OCI-M1 (cell line): ENCODE measurements at regions not wholly inside any gene's neighbourhood (a gene's known extent, or its start where the extent isn't known, plus 50 kb on each side); places are given as distances from the start of the nearest gene placed in this dataset.

Experiments
- DNase-seq: peaks from one replicate; lab custom pipeline; 2025; lab: John Stamatoyannopoulos, UW

DNA sequence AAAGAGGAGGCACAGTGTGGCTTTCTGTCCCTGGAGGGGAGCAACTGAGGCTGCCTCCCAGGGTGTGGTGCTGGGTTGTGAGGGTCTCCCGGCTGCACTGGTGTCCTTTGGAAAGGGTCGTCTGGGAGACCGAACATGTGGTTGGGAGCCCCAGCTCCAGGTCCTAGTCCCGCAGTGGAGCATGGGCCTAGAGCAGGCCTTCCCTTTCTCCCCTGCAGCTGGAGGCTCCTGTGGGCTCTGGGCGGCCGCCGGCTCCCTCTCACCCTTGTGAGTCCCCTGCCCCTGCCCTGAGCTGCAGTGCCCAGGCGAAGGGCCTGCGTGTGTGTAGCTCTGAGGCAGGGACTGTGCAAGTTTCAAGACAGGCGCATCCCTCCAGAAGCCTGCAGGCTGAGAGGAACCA, 1492.7 kb downstream of the BRD1 start:
- DNase-seq, result no peak

DNA sequence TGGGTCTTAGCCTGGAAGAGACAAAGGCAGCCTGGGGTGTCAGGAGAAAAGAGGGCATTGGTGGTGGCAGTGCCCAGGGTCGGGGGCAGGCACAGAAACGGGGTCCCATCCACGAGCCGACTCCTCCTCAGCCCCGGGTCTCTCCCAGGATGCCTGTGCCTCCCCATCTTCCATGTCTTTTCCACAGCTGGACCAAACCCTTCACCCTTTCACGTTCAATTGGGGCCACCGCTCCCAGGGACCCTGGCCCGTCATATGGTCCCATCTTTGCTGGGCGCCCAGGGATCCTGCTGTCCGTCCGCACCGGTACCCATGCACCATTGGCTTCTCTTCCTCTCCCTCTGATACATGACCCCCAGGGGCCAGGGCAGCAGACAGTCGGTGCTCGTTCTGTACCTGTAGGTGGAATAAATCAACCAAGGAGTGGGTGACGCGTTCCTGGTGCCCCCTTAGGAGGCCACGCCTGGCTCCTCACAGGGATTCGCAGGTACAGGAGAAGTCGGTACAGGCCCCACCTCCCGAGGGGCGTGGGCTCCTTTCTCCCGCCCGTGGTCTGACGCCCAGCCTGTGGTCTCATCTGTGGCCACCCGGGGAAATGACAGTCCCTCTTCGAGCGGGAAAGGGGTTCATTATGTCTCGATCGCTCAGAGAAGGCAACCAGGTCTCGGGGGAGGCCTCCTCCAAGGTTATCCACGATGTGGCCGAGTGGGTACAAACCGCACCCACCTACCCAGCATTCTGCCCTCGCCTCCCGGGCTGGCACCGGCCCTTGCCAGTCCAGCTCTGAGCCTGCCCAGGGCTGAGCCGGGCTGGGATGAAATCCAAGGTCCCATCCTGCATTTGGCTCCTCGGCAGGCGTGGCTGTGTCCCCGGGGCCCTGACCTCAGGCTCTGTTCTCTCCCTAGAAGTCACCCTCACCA, 1493.6 kb downstream of the BRD1 start:
- DNase-seq, result no peak

DNA sequence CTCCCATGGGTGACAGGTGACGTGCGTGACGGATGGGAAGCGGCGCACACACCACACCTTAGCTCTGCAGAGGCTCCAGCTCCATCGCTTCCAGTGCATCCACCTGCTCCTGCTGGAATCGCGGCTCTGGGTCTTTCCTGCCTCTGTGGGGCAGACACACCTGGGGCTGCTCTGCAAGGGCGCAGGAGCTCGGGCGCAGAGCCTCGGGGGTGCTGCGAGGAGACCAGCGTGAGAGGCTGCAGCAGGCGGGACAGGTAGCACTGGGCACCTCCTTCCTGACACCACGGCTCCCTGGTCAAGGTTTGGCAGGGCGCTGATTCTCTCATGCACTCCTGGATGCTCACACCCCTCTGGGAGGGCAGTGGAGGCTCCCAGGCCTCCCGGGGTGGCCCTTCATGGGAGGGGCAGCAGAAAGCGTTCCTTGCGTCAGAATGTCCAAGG, 1494.3 kb downstream of the BRD1 start:
- DNase-seq, result no peak

DNA sequence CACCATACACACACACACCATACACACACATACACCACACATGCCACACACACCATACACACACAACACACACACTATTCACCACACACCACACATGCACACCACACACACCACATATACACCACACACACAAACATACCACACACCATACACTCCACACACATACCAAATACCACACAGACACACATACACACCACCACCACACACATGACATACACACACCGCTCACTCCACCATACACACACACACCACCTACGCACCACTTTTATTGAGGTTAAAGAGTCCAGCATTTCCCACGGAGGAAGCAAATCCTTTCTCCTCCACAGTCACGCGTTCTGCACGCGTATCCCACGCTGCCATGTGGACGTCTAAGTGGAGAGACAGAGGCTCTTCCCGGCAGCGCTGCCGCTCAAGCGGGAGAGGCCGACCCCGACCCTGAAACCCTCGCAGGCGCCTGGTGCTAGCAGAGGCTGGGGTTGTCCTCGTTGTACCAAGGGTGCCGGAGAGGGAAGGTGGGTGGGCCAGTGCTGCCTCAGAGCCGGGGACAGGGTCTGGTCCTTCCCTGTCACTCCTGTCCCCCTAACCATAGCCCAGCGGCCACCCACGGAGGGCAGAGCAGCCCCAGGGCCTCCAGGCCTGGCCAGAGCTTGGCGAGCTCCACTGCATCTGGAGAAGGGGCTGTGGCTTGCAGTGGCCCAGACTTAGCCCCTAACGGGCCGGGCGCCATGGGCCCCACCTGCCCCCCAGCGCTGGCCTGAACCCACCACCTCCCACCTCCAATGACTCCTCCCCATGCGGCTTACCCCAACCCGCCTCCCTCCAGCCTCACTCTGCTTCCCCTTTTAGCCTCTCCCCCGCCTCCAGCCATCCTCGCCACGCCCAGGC, 1495.0 kb downstream of the BRD1 start:
- DNase-seq, result no peak

DNA sequence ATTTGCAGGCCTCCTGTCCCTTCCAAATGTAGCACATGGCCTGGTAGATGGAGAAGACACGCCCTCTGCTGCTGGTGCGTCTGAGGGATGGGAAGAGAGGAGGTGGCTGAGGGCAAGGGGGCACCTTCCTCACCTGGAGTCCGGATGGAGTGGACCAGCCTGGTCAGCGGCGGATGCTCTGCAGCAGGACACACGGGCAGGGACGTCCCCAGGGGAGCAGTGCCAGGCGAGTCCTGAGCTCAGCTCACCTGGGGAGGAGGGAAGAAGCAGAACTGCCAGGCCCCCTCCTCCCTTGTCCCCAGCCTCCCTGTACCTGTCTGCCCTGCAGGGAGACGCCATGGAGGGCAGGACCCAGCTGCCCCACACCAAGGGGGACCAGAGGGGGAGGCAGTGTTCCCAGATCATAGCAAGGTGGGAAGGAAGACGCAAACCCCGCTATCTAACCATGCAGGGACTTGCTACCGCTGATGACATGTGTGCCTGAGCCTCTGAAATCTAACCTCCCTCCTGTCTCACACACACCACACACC, 1495.9 kb downstream of the BRD1 start:
- DNase-seq, result no peak

DNA sequence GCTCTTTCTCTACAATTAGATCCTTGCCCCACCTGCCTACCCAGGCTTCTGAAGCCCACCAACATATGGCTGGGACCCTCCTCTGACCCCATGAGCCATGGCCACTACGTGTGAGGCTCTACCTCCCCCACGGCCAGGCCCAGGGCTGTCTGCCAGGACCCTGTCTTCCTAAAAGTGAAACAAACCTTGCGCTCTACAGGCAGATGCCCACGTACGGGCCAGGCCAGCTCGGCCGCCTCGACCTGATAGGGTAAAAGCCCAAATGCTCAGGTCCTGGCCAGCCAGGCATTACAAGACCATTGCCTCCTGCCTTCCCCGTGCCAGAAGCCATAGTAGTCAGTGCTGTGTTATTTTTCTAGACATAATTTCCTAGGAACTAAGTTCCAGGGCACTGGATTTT, 1496.4 kb downstream of the BRD1 start:
- DNase-seq, result no peak

DNA sequence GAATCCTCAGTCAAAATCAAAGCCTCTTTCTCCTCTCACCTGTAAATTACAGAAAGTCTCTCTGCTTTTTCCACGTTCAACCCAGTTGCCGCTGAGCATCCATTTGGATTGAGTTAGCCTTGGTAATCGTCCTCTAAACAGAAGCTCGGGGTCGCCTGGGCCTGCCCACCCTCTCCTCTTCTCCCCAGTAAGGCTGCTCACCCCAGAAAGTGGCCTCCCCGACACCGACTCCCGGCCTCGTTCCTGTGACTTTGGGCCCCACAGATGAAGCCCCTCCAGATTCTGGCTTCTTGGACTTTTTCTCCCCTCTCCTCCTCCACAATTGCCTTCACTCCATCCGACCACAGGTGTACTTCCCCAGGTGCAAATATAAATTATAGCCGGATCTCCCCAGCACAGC, 1500.0 kb downstream of the BRD1 start:
- no peak for DNase-seq

DNA sequence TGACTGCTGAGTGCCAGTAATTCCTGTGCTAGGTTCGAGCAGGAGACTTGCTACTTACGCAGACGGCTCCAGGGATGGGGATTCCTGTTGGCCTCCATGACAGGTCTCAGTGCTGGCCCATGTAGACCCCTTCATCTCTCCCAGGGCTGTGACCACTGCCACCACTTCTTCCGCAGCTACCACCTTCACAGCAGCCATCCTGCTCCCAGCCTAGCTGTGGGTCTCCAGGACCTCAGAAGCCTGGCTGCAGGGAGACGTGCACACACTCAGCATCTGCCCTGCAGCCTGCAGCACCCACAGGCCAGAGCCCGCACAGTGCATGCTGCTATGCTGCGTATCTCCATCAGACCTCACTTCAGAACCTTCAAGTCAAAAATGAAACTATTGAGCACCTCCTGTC, 1503.9 kb downstream of the BRD1 start:
- DNase-seq, result no peak

DNA sequence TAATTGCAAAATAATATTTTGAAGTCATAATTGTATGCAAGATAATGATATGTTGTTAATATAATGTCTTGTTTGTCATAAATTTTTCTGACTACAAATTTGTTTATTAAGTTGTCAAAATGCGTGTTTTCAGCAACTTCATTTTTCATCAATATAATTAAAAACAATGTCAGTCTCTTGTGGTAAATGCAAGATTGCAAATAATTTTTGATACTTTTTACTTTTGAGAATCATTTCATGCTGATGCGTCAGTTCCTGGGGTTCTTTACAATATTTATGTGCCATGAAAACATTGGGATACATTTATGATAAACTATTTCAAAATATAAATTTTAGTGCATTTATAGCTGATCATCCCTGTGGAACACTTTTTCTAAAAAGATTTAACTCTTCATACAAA, 1504.8 kb downstream of the BRD1 start:
- no peak for DNase-seq

DNA sequence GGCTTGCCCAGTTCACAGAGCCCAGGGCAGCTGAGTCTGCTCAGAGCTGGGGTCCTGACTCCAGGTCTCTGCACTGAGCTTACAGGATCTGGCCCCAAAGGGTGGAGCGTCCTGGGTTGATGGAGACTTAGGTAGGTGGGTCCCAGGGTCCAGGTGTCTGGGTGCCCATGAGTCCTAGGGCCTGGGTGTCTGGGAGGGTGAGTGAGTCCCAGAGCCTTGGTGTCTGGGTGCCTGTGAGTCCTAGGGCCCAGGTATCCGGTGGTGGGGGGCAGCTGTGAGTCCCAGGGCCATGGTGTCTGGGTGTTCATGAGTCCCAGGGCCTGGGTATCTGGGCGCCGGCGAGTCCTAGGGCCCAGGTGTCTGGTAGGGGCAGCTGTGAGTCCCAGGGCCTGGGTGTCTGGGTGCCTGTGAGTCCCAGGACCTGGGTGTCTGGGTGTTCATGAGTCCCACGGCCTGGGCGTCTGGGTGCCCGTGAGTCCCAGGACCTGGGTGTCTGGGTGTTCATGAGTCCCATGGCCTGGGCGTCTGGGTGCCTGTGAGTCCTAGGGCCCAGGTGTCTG, 1505.6 kb downstream of the BRD1 start:
- DNase-seq, result no peak

DNA sequence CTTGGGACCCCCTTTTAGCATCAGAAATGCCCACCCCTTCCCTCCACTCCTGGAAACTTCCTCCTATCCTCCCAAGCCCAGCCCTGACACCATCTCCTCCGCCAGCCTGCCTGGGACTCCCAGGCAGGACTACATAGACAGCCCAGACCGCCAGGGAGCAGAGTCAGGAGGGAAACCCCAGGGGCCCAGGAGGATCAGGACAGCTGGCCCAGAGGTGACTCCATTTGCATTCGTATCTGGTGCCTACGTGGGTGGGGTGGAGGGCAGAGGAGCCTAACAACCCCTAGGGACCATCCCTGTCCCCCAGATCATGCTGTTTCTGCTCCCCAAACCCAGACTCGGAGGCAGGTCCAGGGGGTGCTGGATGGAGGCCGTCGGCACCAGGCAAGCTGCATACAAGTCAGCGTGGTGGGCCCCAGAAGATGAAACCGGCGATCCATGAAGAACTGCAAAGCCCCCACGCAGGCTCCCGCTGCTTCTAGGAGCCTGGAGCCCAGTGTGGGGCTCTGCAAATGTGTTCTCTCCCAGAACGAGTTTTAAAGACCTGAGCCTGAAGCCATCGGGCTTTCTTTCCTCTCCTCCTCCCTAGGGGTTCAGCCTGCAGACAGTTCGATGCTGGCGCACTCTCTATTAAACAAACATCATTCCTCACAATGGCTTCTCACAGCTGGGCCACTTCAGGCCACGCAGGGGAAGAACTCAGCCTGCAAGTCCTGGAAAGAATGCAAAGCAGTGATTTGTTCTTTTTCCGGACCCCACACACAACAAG, 1506.8 kb downstream of the BRD1 start:
- DNase-seq, result no peak

DNA sequence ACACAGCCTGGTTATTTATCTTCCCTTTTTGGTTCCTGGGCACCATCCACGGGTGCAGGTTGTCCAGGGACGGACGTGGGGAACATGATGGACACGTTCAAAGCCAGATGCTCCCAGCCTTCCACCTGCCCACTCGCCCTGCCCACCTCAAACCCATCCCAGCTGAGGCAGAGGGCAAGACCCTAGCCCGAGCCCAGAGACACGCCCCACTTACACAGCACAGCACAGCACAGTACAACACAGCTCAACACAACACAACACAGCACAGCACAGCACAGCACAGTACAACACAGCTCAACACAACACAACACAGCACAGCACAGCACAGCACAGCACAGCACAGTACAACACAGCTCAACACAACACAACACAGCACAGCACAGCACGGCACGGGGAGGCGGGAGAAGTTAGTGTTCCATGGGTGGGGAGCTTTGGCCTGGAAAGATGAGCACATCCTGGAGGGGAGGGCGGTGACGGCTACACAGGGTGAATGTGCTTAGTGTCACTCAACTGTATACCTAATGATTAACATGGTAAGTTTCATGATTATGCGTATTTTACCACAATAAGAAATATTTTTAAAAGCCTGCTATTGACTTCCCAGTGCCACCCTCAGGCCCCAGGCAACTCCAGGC, 1507.5 kb downstream of the BRD1 start:
- DNase-seq, result no peak

DNA sequence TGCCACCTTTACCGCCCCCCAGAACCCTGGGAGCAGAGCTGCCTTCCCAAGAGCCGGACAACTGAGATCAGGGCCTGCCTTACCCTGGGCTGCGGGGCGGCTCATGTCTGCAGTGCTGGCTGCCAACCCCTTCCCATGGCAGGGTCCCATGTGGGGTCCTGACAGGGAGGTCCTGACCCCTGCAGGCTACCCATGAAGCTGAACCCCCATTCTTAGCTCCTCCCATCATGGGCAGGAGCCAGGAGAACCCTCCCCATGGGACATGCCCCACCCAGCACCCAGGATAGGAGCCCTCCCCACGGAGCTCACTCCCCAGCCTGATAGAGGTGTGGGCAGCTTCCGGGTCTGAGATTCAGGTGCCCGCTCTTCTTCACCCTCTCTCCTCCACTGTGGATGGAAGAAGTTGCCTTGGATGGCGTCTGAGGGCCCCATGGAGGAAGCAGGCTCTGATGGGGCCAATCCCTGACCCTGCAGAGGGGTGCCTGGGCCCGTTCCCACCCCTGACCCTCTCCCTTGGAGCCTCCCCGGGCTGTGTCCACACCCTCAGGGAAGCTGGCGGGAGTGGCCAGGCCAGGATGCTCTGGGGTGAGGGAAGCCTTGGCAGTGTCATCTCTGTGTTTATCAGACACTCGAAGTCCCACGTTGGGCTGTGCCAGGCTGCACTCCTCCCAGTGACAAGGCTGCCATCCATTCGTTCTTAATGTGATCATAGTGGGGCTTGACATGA, 1508.2 kb downstream of the BRD1 start:
- no peak for DNase-seq

DNA sequence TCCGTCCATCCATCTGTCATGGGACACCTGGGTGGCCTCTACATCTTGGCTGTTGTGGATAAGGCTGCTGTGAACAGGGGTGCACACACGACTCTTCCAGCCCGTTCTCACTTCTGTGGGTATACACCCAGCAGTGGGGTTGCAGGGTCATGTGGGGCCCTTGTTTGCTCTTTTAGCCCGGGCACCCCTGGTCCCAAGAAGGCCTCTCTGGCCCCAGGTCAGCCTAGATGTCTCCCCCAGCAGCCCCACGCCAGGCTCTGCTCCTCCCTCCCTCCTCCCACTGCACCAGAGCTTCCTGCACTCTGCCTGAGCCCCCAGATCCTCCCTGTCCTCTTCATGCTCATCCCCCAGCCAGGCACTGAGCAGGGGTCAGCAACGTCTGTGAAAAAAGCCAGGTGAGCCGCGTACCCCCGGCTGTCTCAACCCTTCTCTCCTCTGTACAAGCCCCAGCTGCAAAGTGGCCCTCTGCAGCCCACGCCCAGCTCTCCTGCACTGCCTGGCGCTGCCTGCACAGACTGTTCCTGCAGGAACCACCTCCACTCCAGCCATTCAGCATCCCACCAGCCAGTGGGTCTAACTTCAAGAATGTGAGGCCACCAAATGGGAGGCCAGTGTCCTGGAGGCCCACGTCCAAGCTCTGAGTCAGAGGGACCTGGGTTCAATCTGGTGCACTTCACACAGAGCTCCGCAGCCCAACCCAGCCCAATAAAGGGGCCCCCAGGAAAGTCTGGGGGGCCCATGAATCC, 1508.9 kb downstream of the BRD1 start:
- no peak for DNase-seq

DNA sequence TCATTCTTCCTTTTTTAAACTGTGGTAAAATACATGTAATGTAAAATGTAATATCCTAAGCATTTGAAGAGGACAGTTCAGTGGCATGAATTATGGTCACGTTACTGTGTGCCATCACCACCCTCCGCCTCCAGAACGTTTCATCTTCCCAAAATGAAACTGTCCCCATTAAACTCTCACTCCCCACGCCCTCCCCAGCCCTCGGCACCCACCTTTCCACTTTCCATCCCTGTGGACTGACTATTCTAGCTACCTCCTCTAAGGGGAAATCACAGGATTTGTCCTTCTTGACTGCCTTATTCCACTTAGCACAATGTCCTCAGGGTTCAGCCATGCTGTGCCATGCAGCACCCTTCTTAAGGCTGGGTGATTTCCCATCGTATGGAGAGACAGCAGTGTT, 1509.5 kb downstream of the BRD1 start:
- DNase-seq, result no peak

DNA sequence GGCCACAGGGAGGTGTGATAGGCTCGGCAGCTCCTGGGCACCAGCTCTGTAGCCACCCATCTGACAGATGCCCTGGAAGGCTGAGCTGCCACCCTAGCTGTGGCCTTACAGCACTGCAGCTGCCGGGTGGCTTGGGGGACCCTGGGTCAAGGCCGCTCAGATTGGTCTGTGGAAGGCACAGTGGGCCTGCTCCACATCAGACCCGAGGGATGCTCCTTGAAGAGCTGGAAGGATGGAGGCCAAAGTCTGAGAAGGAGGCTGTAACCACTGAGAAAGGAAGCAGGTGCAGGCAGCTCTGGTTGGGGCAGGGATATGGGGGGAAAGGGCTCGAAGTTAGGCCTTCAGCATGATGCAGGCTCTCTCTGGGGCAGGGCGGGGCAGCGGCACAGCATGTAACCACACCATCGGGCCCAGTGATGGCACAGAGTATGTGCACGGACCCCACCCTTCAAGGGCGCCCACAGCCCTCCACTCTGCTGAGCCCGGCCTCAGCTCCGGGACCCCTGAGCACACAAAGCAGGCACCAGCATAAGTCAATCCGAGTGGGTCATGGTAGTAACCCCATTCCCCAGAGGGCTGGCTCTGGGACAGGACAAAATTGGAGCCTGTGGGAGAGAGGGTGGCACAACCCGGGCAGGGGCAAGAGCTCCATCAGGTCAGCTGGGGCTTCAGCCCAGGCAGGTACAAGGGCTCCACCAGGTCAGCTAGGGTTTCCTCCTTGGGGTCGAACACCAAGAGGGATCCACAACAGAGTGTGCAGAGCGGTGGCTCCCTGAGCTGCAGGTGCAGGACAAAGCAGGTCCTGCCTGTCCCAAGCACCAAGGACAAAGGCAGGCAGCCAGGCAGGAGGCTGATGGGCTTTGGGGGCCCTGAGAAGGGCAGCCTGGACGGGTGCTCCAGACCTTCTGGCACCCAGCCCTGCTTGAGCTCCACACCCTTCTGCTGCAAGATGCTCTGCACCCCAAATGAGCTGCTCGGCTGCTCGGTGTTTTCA, 1511.1 kb downstream of the BRD1 start:
- no peak for DNase-seq

DNA sequence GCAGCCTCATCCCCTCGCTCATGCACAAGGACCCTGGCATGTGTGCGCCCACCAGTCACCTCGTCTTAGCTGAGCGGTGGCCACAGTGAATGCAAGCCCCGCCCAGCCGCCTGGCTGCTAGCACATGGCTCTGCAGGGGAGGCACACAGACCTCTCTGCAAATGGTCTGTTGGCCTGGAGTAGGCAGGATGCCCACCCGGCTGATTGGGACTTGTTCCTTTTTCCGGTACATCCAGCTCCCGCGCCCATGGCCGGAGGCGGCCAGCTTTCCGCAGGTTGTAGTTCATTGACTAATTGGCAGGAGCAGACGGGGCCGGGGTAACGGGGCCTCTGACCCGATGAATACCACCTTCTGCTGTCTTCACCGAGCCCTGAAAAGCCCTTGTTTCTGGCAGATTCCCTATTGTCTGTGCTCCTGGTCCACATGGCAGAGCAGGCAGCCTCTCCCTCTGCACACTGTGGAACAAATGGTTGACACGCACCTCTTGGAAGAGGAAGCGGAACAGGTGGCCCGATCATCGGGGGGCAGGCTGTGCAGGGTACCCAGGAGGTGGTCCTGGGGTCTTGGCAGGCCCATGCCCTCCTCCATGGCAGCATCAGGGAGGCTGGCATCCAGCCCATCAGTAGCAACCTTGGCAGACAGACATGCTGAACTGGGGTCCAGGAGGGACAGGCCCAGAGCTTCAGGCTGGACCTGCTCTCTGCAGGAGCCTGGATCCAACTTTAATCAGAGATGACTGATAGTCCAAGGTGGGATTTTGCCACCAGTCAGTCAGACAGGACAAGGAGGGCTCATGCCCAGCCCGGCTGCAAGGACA, 1512.0 kb downstream of the BRD1 start:
- DNase-seq, result no peak

DNA sequence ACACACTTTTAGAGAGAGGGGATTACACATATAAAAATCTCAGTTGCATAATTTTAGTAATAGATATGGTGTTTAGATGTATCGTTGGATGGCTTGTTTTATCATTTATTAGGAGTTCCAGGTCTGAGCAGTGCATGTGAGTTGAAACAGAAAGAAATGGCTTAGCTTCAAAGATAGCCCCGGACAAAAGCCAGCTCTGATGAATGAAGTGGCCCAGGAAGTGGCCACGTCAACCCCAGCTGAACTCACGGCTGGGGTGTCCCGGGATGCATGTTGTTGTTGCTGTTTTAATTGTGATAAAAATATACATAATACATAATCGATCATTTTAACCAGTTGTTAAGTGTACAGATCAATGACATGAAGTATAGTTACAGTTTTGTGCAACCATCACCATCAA, 1513.6 kb downstream of the BRD1 start:
- no peak for DNase-seq
